ENCODE measurements at regions not wholly inside any gene's neighbourhood (a gene's known extent, or its start where the extent isn't known, plus 50 kb on each side); places are given as distances from the start of the nearest gene placed in this dataset.

DNA sequence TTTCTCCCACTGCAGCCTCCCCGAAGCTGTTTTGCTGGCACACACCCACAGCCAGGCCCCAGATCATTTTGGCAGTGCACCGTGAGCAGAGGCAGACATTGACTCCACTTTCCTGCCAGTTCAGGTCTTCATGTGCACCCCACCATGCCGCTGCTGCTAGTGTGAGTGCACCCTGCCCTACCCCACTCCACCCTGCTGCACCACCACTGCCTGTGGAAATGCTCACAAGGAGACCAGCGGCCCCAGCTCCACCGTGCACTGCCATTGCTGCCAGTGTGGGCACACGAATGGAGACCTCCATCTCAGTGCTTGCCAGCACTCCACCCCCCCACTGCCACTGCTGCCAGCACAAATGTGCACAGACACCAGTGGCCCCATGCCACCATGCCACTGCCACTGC is 277.6 kb upstream of the ZC4H2 start:
- no peak for DNase-seq (ENCODE audit: low spot score in 2 of 2)
- TF ChIP-seq EP300 (IDR thresholded peaks at IDR 0.05) (no peak), POLR2A (IDR thresholded peaks at IDR 0.05) (no peak)
- TF ChIP-seq, protein P1, sequence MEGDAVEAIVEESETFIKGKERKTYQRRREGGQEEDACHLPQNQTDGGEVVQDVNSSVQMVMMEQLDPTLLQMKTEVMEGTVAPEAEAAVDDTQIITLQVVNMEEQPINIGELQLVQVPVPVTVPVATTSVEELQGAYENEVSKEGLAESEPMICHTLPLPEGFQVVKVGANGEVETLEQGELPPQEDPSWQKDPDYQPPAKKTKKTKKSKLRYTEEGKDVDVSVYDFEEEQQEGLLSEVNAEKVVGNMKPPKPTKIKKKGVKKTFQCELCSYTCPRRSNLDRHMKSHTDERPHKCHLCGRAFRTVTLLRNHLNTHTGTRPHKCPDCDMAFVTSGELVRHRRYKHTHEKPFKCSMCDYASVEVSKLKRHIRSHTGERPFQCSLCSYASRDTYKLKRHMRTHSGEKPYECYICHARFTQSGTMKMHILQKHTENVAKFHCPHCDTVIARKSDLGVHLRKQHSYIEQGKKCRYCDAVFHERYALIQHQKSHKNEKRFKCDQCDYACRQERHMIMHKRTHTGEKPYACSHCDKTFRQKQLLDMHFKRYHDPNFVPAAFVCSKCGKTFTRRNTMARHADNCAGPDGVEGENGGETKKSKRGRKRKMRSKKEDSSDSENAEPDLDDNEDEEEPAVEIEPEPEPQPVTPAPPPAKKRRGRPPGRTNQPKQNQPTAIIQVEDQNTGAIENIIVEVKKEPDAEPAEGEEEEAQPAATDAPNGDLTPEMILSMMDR (IDR thresholded peaks at IDR 0.05): no peak
- H3K27ac ChIP-seq: no peak overlapping the region
- no peaks in the 10 kb centered on the region for H3K36me3 ChIP-seq
- no peak overlapping the region for H3K4me3 ChIP-seq
- WGBS, 2 donors: 91 to 100% methylated on average over 2 to 6 of the region's 6 CpGs
- H3K9me3 ChIP-seq: peaks cover 0 to 23% (median 0%) of the 10 kb centered on the region in 4 donors
- H3K4me1 ChIP-seq: no peaks in the 10 kb centered on the region
- no peaks in the 10 kb centered on the region for H3K27me3 ChIP-seq

DNA sequence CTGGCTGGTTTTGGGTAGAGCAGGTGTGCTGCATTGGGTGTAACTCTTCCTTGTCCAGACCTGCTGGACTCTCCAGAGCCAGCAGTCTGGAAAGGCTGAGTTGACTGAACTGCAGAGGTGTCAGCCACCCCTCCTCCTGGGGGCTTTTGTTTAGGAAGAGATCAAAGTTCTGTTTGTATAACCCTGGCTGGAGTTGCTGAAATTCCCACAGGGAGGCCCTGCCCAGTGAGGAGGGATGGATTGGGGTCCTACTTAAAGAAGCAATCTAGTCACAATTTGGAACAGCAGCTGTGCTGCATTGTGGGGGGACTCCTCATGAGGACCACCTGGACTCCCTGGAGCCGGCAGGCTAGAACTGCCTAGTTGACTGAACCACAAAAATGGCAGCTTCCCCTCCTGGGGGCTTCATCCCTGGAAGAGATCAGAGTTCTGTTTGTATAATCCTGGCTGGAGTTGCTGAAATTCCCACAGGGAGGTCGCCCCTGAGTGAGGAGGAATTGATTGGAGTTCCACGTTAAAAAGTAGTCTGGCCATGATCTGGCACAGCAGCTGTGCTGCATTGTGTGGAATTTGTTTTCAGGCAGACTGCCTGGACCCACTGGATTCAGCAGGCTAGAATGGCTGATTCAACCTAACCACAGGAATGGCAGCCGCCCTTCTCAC is 264.9 kb upstream of the ZC4H2 start:
- TF ChIP-seq, protein P1 (IDR thresholded peaks at IDR 0.05): no peak
- TF ChIP-seq POLR2A (IDR thresholded peaks at IDR 0.05): no peak
- TF ChIP-seq EP300 (IDR thresholded peaks at IDR 0.05): no peak
- no peaks in the 10 kb centered on the region for H3K36me3 ChIP-seq
- DNase-seq (ENCODE audit: low spot score in 2 of 2): no peak
- no peak overlapping the region for H3K27ac ChIP-seq
- no peaks in the 10 kb centered on the region for H3K27me3 ChIP-seq
- peaks cover 0 to 49% (median 15%) of the 10 kb centered on the region in 4 donors for H3K9me3 ChIP-seq
- WGBS, 2 donors: 70 to 94% methylated on average over 3 to 4 of the region's 4 CpGs
- no peak overlapping the region for H3K4me3 ChIP-seq
- no peaks in the 10 kb centered on the region for H3K4me1 ChIP-seq

DNA sequence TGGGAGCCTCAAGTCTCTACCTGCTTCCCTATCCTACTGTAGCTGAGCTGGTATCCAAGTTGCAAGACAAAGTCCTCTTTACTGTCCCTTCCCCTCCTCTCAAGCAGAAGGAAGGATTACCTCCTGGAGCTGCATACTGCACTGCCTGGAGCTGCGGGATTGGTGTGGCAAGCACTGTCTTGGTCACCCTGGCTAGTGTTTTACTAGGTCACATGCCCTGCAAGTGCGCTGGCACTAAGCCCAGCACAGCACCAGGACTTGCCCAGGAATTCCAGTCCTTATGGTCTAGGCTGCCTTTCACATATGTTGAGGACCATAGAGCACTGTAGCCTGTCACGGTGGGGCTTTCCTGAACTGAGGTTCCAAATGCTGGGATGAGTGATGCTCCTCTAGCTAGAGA is 227.3 kb upstream of the ZC4H2 start:
- TF ChIP-seq, protein P1 (IDR thresholded peaks at IDR 0.05): no peak
- TF ChIP-seq EP300 (IDR thresholded peaks at IDR 0.05) (no peak), POLR2A (IDR thresholded peaks at IDR 0.05) (no peak)
- no peaks in the 10 kb centered on the region for H3K27me3 ChIP-seq
- H3K9me3 ChIP-seq: peaks cover 0 to 10% (median 0%) of the 10 kb centered on the region in 4 donors
- no peak overlapping the region for H3K4me3 ChIP-seq
- H3K4me1 ChIP-seq: no peaks in the 10 kb centered on the region
- WGBS, 2 donors: 79 to 94% methylated on average over 3 of the region's 3 CpGs
- H3K27ac ChIP-seq: no peak overlapping the region
- no peak for DNase-seq (ENCODE audit: low spot score in 2 of 2)
- no peaks in the 10 kb centered on the region for H3K36me3 ChIP-seq

DNA sequence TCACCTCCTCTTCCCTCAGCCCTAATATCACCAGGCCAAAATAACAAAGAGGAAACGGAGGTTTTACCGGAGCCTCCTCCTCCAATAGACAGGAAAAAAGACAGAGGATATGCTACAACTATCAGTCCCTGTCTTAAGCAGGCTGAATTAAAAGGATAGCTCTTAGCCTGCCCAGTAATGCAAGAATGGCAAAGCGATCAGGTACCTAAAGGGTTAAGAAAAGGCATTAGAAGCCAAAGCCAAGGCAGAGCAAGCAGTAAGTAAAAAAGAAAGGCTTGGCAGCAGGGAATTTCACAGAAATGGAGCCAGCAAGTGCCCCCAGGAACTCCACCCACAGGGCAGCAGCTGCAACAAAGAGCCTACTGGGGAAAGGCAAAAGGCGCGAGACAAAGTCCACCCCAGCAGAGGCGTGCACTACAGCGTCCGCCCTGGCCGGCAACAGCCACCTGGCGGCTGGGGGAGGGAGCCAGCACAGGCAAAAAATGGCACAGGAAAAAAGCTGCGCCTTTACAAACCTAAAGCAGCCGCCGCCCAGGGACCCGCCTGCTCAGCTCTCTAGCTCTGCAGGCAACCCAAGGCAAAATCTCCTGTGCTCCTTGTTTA is 220.6 kb upstream of the ZC4H2 start:
- peaks cover 0 to 10% (median 0%) of the 10 kb centered on the region in 4 donors for H3K9me3 ChIP-seq
- DNase-seq (ENCODE audit: low spot score in 2 of 2): peak in 1 of 2 donors; percentile 10
- no peaks in the 10 kb centered on the region for H3K27me3 ChIP-seq
- H3K4me1 ChIP-seq: no peaks in the 10 kb centered on the region
- TF ChIP-seq POLR2A (IDR thresholded peaks at IDR 0.05): no peak
- TF ChIP-seq, protein P1 (IDR thresholded peaks at IDR 0.05): peak in 2 of 5 experiments; percentile 8 to 18
- H3K36me3 ChIP-seq: no peaks in the 10 kb centered on the region
- peak overlapping the region in 1 of 4 donors; percentile 5 for H3K4me3 ChIP-seq
- H3K27ac ChIP-seq: no peak overlapping the region
- WGBS, 2 donors: 21 to 25% methylated on average over 10 to 14 of the region's 14 CpGs

DNA sequence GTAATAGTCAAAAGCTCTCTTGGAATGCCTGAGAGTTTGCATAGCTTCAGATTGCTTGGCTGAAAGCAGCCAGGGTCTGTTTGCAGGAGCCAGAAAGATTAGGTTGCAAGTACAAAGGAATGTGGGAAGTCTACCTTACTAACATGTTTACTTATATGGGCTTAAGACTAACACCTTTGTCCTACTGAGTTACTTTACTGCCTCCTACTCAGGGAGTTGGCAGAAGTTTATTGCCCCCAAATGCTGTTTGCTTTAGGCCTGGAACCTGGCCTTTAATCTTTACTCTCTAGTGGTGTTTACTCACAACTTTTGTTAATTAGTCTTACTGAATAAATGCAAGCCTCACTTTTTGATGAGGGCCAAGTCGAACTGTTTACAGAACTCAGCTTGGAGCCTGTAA is 219.4 kb upstream of the ZC4H2 start:
- peaks cover 0 to 10% (median 0%) of the 10 kb centered on the region in 4 donors for H3K9me3 ChIP-seq
- no peaks in the 10 kb centered on the region for H3K4me1 ChIP-seq
- DNase-seq (ENCODE audit: low spot score in 2 of 2): no peak
- 13 to 37% methylated on average over 1 of the region's 1 CpG for WGBS, 2 donors
- no peaks in the 10 kb centered on the region for H3K36me3 ChIP-seq
- H3K27me3 ChIP-seq: no peaks in the 10 kb centered on the region
- H3K4me3 ChIP-seq: no peak overlapping the region
- H3K27ac ChIP-seq: no peak overlapping the region
- no peak for TF ChIP-seq POLR2A (IDR thresholded peaks at IDR 0.05)
- TF ChIP-seq, protein P1 (IDR thresholded peaks at IDR 0.05): no peak
- no peak for TF ChIP-seq EP300 (IDR thresholded peaks at IDR 0.05)

Measured in tibial nerve (tissue), 4 donors.